ENCODE measurements at regions not wholly inside any gene's neighbourhood (a gene's known extent, or its start where the extent isn't known, plus 50 kb on each side); places are given as distances from the start of the nearest gene placed in this dataset. TPM values are rescaled to one million over a fixed set of nuclear protein-coding genes. Genes with fewer than 3 reads are reported as not detected.

DNA sequence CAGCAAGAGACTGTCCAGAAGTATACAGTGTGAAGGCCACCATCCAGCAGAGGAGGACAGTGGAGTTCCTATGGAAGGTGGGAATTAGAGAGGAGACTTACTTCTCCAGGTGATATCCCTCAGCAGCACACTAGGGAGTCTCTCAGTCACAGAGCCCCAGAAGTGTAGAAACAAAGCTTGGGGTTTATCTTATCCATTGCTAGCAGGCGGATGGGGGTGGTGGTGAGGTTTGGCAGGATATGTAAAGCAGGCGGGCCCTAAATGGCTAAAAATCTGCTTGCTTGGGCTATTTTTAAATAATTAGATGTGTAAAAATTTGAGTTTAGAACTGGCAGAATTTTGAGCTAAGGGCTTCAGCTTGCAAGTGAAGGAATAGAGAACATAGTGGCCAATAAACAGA, 50.1 kb upstream of the RGS18 start:
- no peaks in the 10 kb centered on the region for H3K36me3 ChIP-seq (ENCODE audit: insufficient read depth, low read length)
- H3K27ac ChIP-seq (ENCODE audit: low read depth, low read length, poor library complexity, severe bottlenecking): no peak overlapping the region
- DNase-seq (ENCODE audit: low spot score): no peak
- no peak overlapping the region for H3K4me3 ChIP-seq (ENCODE audit: low read depth, low read length, poor library complexity, severe bottlenecking)
- POLR2A ChIA-PET: interaction anchor here (0.7 to 0.8 kb wide), 2 partner anchors 43 to 310 kb away, joined by 3 to 4 read pairs; no protein-coding TSS in a partner anchor
- BruUV-seq (replicated peaks): no TSS peak
- H2AFZ ChIP-seq (ENCODE audit: low read length): no peak overlapping the region
- no peaks in the 10 kb centered on the region for H3K9me3 ChIP-seq (ENCODE audit: low read length)
- no peaks in the 10 kb centered on the region for H3K79me2 ChIP-seq (ENCODE audit: insufficient read depth, low read depth, low read length)
- CTCF ChIA-PET (ENCODE audit: unreplicated experiment): no interaction called here
- H3K9me2 ChIP-seq (ENCODE audit: insufficient read depth, low read length): no peaks in the 10 kb centered on the region
- TF ChIP-seq EZH2phosphoT487 (IDR thresholded peaks at IDR 0.05; ENCODE audit: borderline replicate concordance, low read depth, low read length): no peak
- TF ChIP-seq, protein P1, sequence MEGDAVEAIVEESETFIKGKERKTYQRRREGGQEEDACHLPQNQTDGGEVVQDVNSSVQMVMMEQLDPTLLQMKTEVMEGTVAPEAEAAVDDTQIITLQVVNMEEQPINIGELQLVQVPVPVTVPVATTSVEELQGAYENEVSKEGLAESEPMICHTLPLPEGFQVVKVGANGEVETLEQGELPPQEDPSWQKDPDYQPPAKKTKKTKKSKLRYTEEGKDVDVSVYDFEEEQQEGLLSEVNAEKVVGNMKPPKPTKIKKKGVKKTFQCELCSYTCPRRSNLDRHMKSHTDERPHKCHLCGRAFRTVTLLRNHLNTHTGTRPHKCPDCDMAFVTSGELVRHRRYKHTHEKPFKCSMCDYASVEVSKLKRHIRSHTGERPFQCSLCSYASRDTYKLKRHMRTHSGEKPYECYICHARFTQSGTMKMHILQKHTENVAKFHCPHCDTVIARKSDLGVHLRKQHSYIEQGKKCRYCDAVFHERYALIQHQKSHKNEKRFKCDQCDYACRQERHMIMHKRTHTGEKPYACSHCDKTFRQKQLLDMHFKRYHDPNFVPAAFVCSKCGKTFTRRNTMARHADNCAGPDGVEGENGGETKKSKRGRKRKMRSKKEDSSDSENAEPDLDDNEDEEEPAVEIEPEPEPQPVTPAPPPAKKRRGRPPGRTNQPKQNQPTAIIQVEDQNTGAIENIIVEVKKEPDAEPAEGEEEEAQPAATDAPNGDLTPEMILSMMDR (conservative IDR thresholded peaks at IDR 0.05; ENCODE audit: low read length): no peak
- no peaks in the 10 kb centered on the region for H3K4me1 ChIP-seq (ENCODE audit: insufficient read depth, low read length, poor library complexity, severe bottlenecking)
- intact Hi-C loops (cut with micrococcal nuclease; ENCODE audit: unreplicated experiment): no loop called here
- no peaks in the 10 kb centered on the region for H4K20me1 ChIP-seq (ENCODE audit: insufficient read depth, low read length)
- H3K4me2 ChIP-seq (ENCODE audit: low read length): no peak overlapping the region

Small RNAs in the stretch of these regions (small RNA-seq; reads per million reads assigned to genes)
- gene AL139135.1: not detected
- gene AL713866.2: not detected

All from OCI-LY7 (cell line).